ENCODE measurements at regions not wholly inside any gene's neighbourhood (a gene's known extent, or its start where the extent isn't known, plus 50 kb on each side); places are given as distances from the start of the nearest gene placed in this dataset.

- no peak for DNase-seq (ENCODE audit: low read depth)
Measured at GRCh38 chr21:29228306-29228705, 70.4 kb upstream of the BACH1 start.

- no peak for DNase-seq (ENCODE audit: low read depth)
Measured at GRCh38 chr21:29230551-29231261, 68.0 kb upstream of the BACH1 start.

GRCh38 chr21:29231756-29232529, 66.8 kb upstream of the BACH1 start:
- DNase-seq (ENCODE audit: low read depth): no peak

- DNase-seq (ENCODE audit: low read depth): peak; percentile 59
Measured at GRCh38 chr21:29232530-29233255, 66.0 kb upstream of the BACH1 start.

GRCh38 chr21:29233256-29233546, 65.5 kb upstream of the BACH1 start:
- no peak for DNase-seq (ENCODE audit: low read depth)

GRCh38 chr21:29233611-29234540, 64.8 kb upstream of the BACH1 start:
- no peak for DNase-seq (ENCODE audit: low read depth)

- no peak for DNase-seq (ENCODE audit: low read depth)
Measured at GRCh38 chr21:29235714-29236197, 63.0 kb upstream of the BACH1 start.

- DNase-seq (ENCODE audit: low read depth): no peak
Measured at GRCh38 chr21:29236201-29236600, 62.5 kb upstream of the BACH1 start.

GRCh38 chr21:29237110-29238052, 61.3 kb upstream of the BACH1 start:
- DNase-seq (ENCODE audit: low read depth): no peak

GRCh38 chr21:29238053-29238966, 60.4 kb upstream of the BACH1 start:
- peak; percentile 39 for DNase-seq (ENCODE audit: low read depth)

- no peak for DNase-seq (ENCODE audit: low read depth)
Measured at GRCh38 chr21:29238967-29239290, 59.8 kb upstream of the BACH1 start.

GRCh38 chr21:29240136-29240535, 58.6 kb upstream of the BACH1 start:
- DNase-seq (ENCODE audit: low read depth): no peak

GRCh38 chr21:29242201-29242600, 56.5 kb upstream of the BACH1 start:
- no peak for DNase-seq (ENCODE audit: low read depth)

GRCh38 chr21:29243188-29243587, 55.5 kb upstream of the BACH1 start:
- no peak for DNase-seq (ENCODE audit: low read depth)

GRCh38 chr21:29245104-29245643, 53.5 kb upstream of the BACH1 start:
- no peak for DNase-seq (ENCODE audit: low read depth)

- no peak for DNase-seq (ENCODE audit: low read depth)
Measured at GRCh38 chr21:29245863-29246262, 52.9 kb upstream of the BACH1 start.

- DNase-seq (ENCODE audit: low read depth): no peak
Measured at GRCh38 chr21:29246614-29247013, 52.1 kb upstream of the BACH1 start.

- DNase-seq (ENCODE audit: low read depth): no peak
Measured at GRCh38 chr21:29248124-29248523, 50.6 kb upstream of the BACH1 start.
